Limb (tissue), 2 donors: ENCODE measurements at regions not wholly inside any gene's neighbourhood (a gene's known extent, or its start where the extent isn't known, plus 50 kb on each side); places are given as distances from the start of the nearest gene placed in this dataset.

Source experiments
- DNase-seq, 2 donors: peaks; one replicate each; pipeline ENCODE4 v3.0.0-alpha.2; 2016; ENCODE audit errors: extremely low spot score in 2 of 2

DNA sequence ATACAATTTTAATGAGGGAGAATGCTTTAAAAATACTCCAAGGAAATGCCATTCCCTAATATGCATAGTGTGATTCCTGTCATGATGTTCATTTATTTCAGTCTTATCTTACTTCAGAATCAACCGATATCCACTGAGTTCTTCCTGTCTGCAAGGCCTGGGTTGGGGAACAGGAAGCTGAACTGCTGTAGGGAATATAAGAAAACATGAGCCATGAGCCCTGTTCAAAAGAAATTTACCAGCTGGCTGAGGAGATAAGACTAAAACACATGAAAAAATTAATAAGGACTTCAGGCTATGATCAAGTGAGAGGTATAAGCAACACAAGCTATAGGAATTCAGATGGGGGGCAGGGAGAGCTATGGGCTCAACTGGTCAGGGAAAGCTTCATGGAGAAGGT lies 184.7 kb downstream of the PLPP4 start:
- no peak for DNase-seq

DNA sequence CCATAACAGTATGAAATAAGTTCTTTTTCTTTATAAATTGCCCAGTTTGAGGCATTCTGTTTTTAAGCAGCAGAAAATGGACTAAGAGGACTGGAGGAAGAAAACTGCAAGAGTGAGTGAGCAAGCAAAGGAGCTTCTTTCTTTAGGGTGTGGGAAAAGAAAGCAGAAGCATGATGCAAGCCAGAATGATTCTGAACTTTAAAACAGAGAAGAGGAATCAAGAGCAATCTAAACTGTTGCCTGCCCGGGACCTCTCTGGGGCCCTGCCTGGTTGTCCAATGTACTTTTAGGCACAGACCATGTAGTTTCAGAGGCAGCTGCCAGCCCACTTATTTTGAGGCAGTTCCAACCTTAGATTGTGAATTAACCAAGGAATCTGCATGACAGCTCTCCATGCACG lies 186.3 kb downstream of the PLPP4 start:
- no peak for DNase-seq

GRCh38 chr10:120644556-120645410 lies 187.8 kb downstream of the PLPP4 start:
- DNase-seq, result no peak

GRCh38 chr10:120646159-120646732 lies 189.2 kb downstream of the PLPP4 start:
- no peak for DNase-seq

DNA sequence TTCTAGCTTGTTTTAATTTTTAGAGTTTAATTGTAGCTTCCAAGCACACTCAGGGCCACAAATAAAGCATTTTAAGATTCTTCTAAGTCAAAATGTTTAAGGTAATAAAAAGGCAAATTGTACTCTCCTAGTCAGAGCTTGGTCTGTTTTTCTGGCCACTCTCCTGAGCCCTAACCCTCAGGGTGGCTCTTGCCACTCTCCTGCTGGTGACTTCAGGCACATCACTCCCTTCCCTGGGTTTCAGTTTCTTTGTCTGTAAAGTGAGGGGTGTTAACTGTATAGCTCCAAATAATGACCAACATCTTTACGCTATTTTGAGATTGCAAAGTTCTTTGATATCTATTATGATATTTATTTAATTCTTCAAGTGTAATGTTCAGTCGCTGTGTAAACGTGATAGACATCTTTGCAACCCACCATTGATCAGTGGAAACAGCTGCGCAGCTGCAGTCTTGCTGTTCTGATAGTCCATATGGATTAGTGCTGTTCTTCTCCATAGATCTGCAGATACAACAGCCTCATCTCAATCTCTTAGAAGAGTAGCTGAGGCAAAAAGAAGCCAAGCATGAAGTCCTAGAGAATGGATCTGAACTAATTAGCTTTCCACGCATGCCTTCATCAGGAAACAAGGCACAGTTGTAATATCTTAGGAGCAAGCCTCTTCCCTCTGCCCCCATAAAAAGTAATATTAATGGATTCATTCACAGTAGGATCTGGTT lies 189.9 kb downstream of the PLPP4 start:
- no peak for DNase-seq

DNA sequence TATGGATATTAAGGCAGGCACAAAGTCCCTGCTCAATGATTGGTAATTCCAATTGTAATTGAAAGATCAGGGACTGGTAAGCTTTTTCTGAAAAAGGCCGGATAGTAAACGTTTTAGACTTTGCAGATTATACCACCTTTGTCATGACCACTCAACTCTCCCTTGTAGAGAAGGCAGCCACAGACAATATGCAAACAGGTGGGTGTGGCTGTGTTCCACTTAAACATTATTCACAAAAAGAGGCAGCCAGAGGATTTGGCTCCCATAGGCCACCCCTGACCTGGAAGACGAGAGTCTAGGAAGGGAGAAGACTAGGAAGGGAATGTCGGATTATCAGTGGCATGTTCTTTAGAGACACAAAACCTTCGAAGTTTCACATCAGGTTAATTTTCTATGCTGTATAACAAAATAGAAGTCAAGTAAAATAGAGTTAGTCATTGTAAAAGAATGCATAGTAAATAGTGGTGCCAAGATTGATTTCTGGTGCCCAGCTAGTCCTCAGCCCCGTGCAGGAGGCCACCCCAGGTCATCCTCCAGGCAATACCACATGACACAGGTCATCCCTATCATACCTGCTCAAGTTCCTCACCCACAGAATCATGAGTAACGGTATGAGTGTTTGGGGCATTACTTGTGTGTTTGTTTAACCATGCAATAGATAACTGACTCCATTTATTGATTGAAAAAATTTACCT lies 193.8 kb downstream of the PLPP4 start:
- no peak for DNase-seq

GRCh38 chr10:120656107-120656506 lies 195.1 kb upstream of the WDR11 start:
- no peak for DNase-seq

DNA sequence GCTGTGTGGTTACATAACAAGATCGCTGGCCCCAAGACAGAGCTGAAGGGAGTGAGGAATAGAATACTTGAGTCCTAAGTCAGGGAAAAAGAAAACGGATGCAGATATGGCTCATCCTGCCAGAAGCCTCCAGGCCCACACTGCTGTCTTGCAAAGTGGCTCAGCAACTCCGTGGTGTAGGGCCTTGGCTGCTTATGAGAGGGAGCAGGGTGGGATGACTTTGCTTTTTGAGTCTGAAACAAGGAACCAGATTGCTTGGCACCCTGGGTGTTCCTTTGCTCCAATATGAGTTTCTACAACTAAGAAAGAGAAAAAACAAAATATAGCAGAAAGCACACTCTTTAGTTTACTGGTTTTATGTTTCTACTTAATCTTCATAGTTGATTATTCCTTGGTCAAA lies 193.8 kb upstream of the WDR11 start:
- DNase-seq, result no peak

DNA sequence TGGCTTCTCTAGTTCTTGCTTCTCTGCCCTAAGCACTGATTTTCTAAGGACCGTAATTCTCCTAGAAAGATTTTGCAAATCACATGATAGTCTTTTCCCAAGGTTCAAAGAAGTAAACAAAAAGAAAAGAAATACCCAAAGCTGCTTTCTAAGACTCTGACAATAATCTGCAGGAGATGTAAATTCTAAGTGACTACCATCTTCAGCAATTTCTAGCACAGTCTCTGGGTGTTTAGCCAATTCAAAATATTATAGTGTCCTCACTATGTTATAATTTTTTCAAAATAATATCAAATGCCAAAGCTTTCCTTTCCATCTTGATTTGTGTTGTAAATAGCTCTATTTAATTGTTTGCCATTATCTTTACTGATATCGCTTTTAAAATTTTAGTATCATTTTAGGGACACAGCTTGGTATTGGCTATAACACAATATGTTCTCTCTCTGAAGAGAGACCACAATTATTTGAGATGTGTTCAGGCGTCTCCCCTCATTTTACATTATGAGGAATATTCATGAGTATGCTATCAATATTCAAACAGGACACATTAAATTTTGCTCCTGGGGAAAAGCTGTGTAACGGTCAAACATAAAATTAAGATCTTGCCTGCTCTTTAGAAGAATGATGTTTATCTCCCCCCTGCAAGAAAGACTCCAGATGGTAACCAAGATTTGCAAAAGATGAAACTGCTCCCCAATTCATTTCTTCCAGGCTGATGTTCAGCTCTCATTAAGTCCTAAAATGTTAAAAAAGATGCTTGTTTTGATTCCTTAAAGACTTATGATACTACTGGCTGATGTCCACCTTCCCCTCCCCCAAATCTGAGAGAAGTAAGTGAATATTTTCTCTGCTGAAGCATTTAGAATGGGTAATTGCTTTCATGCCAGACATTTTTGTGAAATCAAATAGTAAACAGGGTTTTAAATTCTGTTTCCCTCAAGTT lies 191.9 kb upstream of the WDR11 start:
- DNase-seq, result no peak

- no peak for DNase-seq
Observed at GRCh38 chr10:120666308-120666707, 184.9 kb upstream of the WDR11 start.

DNA sequence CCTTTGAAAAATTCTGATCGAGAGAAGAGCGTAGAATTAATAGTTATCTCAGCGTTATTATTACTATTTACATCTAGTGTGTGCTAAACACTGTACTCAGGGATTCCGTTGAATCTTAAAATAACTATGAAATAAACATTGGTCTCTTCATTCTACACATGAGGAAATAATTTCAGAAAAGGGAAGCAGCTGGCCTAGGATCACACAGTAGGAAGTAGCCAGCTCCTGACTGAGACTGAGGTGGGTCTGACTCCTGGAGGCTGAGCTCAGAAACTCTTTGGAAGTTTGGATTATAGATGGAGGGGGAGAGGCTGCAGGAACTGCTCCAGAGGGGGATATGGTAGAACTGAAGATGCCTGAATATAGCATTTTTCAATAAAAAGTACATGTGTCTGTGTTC lies 183.9 kb upstream of the WDR11 start:
- no peak for DNase-seq

- DNase-seq, result no peak
Observed at GRCh38 chr10:120671491-120671890, 179.7 kb upstream of the WDR11 start.

- no peak for DNase-seq
Observed at GRCh38 chr10:120683454-120683853, 167.7 kb upstream of the WDR11 start.

GRCh38 chr10:120684226-120684625 lies 166.9 kb upstream of the WDR11 start:
- no peak for DNase-seq

GRCh38 chr10:120685136-120685535 lies 166.0 kb upstream of the WDR11 start:
- DNase-seq, result no peak

GRCh38 chr10:120688928-120689327 lies 162.2 kb upstream of the WDR11 start:
- no peak for DNase-seq

- no peak for DNase-seq
Observed at GRCh38 chr10:120689777-120690529, 161.2 kb upstream of the WDR11 start.

DNA sequence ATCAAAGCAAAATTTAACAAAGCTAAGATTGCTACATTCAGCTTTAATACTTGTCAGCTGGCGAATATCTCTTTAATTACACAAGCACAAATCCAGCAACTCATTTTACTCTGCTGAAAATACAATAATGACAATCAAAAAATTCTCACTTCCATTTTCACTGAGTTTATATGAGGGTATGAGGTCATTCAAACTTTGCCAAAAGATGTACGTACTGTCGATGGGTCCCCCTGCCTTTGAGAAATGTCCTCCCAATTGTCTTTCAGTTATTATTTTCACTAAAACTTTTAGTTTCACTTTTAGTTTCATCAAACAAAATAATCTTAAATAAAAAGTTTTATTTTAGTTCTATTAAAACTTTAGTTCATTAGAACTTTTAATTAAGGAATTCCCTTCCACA lies 159.5 kb upstream of the WDR11 start:
- no peak for DNase-seq

- DNase-seq, result no peak
Observed at GRCh38 chr10:120700426-120700825, 150.7 kb upstream of the WDR11 start.

GRCh38 chr10:120701381-120701780 lies 149.8 kb upstream of the WDR11 start:
- DNase-seq, result no peak
